ENCODE measurements at regions not wholly inside any gene's neighbourhood (a gene's known extent, or its start where the extent isn't known, plus 50 kb on each side); places are given as distances from the start of the nearest gene placed in this dataset.

DNA sequence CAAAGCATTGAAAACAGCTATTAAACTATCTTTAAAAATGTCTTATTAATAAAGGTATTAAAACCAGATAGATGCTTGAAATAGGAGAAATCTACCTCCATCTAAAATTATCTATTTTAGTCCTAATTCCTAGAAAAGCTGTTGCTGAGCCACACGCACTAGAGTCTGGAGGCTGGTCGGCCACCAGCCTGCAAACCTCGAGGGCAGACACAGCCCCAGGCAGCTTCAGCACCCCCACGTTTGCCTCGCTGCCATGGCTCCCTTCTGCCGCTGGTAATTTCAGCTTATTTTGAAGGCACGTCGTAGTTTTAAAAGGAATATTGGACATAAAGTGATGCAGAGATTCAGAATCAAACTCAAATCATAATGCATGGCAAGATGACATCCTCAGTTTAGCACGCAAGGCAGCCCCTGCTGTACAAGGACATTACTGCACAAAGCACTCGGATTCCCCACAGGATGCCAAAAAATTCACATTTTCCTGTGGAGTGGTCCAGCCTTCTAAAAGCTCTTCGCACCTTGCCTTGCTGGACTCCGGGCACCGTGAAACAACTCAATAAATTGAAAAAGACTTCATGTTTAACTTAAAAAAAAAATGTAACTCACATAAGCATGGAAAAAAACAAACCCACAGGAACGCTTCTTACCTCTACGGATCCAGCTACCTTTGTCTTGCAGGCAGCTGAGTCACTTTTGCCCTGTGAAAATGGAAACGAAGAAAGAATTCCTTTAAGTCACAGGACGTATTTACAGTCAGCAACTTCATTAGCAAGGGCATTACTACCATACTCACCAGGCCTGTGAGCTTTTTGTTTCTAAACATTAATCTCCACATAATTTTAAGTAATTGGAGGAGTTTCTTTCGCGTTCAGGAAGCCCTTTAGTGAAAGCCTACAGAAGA, 143.4 kb upstream of the RPS6KA2 start:
- TF ChIP-seq POLR2AphosphoS5 (IDR thresholded peaks at IDR 0.05; ENCODE audit: low read depth, low read length) (no peak), SIN3A (IDR thresholded peaks at IDR 0.05; ENCODE audit: borderline replicate concordance, insufficient read depth, low read length) (no peak), TAF1 (IDR thresholded peaks at IDR 0.05; ENCODE audit: borderline replicate concordance, insufficient read depth, low read length) (no peak), REST (IDR thresholded peaks at IDR 0.05; ENCODE audit: insufficient read depth in 1 of 2, low read depth in 2 of 2, low read length in 2 of 2) (no peak), FOXP2 (optimal IDR thresholded peaks at IDR 0.05; ENCODE audit: borderline replicate concordance, extremely low read depth, extremely low read length, insufficient read depth) (no peak)

- TF ChIP-seq POLR2AphosphoS5 (IDR thresholded peaks at IDR 0.05; ENCODE audit: low read depth, low read length) (no peak), SIN3A (IDR thresholded peaks at IDR 0.05; ENCODE audit: borderline replicate concordance, insufficient read depth, low read length) (no peak)
These were observed 142.6 kb upstream of the RPS6KA2 start for GRCh38 chr6:166769648-166770047.

GRCh38 chr6:166768761-166769160, 141.7 kb upstream of the RPS6KA2 start:
- no peak for TF ChIP-seq FOXP2 (optimal IDR thresholded peaks at IDR 0.05; ENCODE audit: borderline replicate concordance, extremely low read depth, extremely low read length, insufficient read depth)

DNA sequence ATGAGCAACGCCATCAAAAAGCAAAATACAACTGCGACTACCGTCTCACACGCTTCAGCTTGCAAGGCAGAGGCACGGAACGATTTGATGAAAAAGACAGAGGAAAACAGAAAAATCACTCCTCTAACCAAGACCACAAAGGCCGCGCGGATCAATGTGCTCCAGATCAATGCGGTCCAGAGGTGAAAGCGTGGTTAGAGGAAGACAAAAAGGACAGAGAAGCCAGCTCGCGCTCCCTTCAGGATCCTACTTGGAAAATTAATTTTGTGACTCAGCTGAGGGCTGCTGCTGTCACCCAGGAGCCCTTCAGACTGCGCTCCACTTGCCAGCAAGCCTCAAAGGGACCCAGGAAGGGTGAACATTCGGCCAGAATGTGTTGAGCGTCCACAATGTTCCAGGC, 140.2 kb upstream of the RPS6KA2 start:
- TF ChIP-seq FOXP2 (optimal IDR thresholded peaks at IDR 0.05; ENCODE audit: borderline replicate concordance, extremely low read depth, extremely low read length, insufficient read depth) (no peak), TAF1 (IDR thresholded peaks at IDR 0.05; ENCODE audit: borderline replicate concordance, insufficient read depth, low read length) (no peak), REST (IDR thresholded peaks at IDR 0.05; ENCODE audit: insufficient read depth in 1 of 2, low read depth in 2 of 2, low read length in 2 of 2) (no peak), SIN3A (IDR thresholded peaks at IDR 0.05; ENCODE audit: borderline replicate concordance, insufficient read depth, low read length) (no peak), POLR2AphosphoS5 (IDR thresholded peaks at IDR 0.05; ENCODE audit: low read depth, low read length) (no peak)

GRCh38 chr6:166766769-166767168, 139.7 kb upstream of the RPS6KA2 start:
- no peak for TF ChIP-seq POLR2AphosphoS5 (IDR thresholded peaks at IDR 0.05; ENCODE audit: low read depth, low read length)
- no peak for TF ChIP-seq FOXP2 (optimal IDR thresholded peaks at IDR 0.05; ENCODE audit: borderline replicate concordance, extremely low read depth, extremely low read length, insufficient read depth)
- TF ChIP-seq TAF1 (IDR thresholded peaks at IDR 0.05; ENCODE audit: borderline replicate concordance, insufficient read depth, low read length), result no peak

- TF ChIP-seq SIN3A (IDR thresholded peaks at IDR 0.05; ENCODE audit: borderline replicate concordance, insufficient read depth, low read length), result no peak
- TF ChIP-seq FOXP2 (optimal IDR thresholded peaks at IDR 0.05; ENCODE audit: borderline replicate concordance, extremely low read depth, extremely low read length, insufficient read depth), result no peak
- no peak for TF ChIP-seq TAF1 (IDR thresholded peaks at IDR 0.05; ENCODE audit: borderline replicate concordance, insufficient read depth, low read length)
- TF ChIP-seq POLR2AphosphoS5 (IDR thresholded peaks at IDR 0.05; ENCODE audit: low read depth, low read length), result no peak
- TF ChIP-seq REST (IDR thresholded peaks at IDR 0.05; ENCODE audit: insufficient read depth in 1 of 2, low read depth in 2 of 2, low read length in 2 of 2), result no peak
These were observed 138.1 kb upstream of the RPS6KA2 start for GRCh38 chr6:166765234-166765541.

Measured in PFSK-1 (cell line).